ENCODE measurements at regions not wholly inside any gene's neighbourhood (a gene's known extent, or its start where the extent isn't known, plus 50 kb on each side); places are given as distances from the start of the nearest gene placed in this dataset.
"Not testable (repeated sequence)": the region's sequence is repeated elsewhere in the genome, so short reads cannot be mapped to it uniquely, and the experiment has no call there.

GRCh38 chr2:39851651-39852110, 72.6 kb upstream of the THUMPD2 start:
- in situ Hi-C loops (cut with HindIII; ENCODE audit: low pct_unique_long_range_greater_than_20kb, low sequenced_read_pairs): no loop called here
- no peak for TF ChIP-seq JUND (IDR thresholded peaks at IDR 0.05; ENCODE audit: low read depth)
- no peak for DNase-seq (ENCODE audit: low read depth in 1 of 2, low spot score in 1 of 2)

GRCh38 chr2:39851251-39851650, 72.2 kb upstream of the THUMPD2 start:
- in situ Hi-C loops (cut with HindIII; ENCODE audit: low pct_unique_long_range_greater_than_20kb, low sequenced_read_pairs): no loop called here
- TF ChIP-seq JUND (IDR thresholded peaks at IDR 0.05; ENCODE audit: low read depth): no peak
- no peak for DNase-seq (ENCODE audit: low read depth in 1 of 2, low spot score in 1 of 2)

- in situ Hi-C loops (cut with HindIII; ENCODE audit: low pct_unique_long_range_greater_than_20kb, low sequenced_read_pairs): no loop called here
- TF ChIP-seq JUND (IDR thresholded peaks at IDR 0.05; ENCODE audit: low read depth): no peak
- peak in 1 of 2 experiments; percentile 7 for DNase-seq (ENCODE audit: low read depth in 1 of 2, low spot score in 1 of 2)
These were observed 71.0 kb upstream of the THUMPD2 start for GRCh38 chr2:39849982-39850526.

- no peak for TF ChIP-seq JUND (IDR thresholded peaks at IDR 0.05; ENCODE audit: low read depth)
- no peak for DNase-seq (ENCODE audit: low read depth in 1 of 2, low spot score in 1 of 2)
- in situ Hi-C loops (cut with HindIII; ENCODE audit: low pct_unique_long_range_greater_than_20kb, low sequenced_read_pairs): no loop called here
These were observed 70.0 kb upstream of the THUMPD2 start for GRCh38 chr2:39849064-39849463.

- DNase-seq (ENCODE audit: low read depth in 1 of 2, low spot score in 1 of 2): peak in 1 of 2 experiments; percentile 23
- in situ Hi-C loops (cut with HindIII; ENCODE audit: low pct_unique_long_range_greater_than_20kb, low sequenced_read_pairs): no loop called here
- no peak for TF ChIP-seq JUND (IDR thresholded peaks at IDR 0.05; ENCODE audit: low read depth)
These were observed 66.5 kb upstream of the THUMPD2 start for GRCh38 chr2:39845460-39846146.

- no peak for DNase-seq (ENCODE audit: low read depth in 1 of 2, low spot score in 1 of 2)
- in situ Hi-C loops (cut with HindIII; ENCODE audit: low pct_unique_long_range_greater_than_20kb, low sequenced_read_pairs): no loop called here
- TF ChIP-seq JUND (IDR thresholded peaks at IDR 0.05; ENCODE audit: low read depth): no peak
These were observed 60.3 kb upstream of the THUMPD2 start for GRCh38 chr2:39839261-39839848.

- in situ Hi-C loops (cut with HindIII; ENCODE audit: low pct_unique_long_range_greater_than_20kb, low sequenced_read_pairs): no loop called here
These were observed 59.5 kb upstream of the THUMPD2 start for GRCh38 chr2:39838589-39838988.

GRCh38 chr2:39837856-39838453, 58.9 kb upstream of the THUMPD2 start:
- DNase-seq (ENCODE audit: low read depth in 1 of 2, low spot score in 1 of 2): peak; percentile 20 to 52
- TF ChIP-seq JUND (IDR thresholded peaks at IDR 0.05; ENCODE audit: low read depth): no peak
- in situ Hi-C loops (cut with HindIII; ENCODE audit: low pct_unique_long_range_greater_than_20kb, low sequenced_read_pairs): no loop called here

More at GRCh38 chr2:39838589-39838988, 59.5 kb upstream of the THUMPD2 start:
- no peak for DNase-seq (ENCODE audit: low read depth in 1 of 2, low spot score in 1 of 2)
- no peak for TF ChIP-seq JUND (IDR thresholded peaks at IDR 0.05; ENCODE audit: low read depth)

- no peak for DNase-seq (ENCODE audit: low read depth in 1 of 2, low spot score in 1 of 2)
- in situ Hi-C loops (cut with HindIII; ENCODE audit: low pct_unique_long_range_greater_than_20kb, low sequenced_read_pairs): no loop called here
- no peak for TF ChIP-seq JUND (IDR thresholded peaks at IDR 0.05; ENCODE audit: low read depth)
These were observed 57.6 kb upstream of the THUMPD2 start for GRCh38 chr2:39836638-39837037.

- in situ Hi-C loops (cut with HindIII; ENCODE audit: low pct_unique_long_range_greater_than_20kb, low sequenced_read_pairs): no loop called here
- no peak for DNase-seq (ENCODE audit: low read depth in 1 of 2, low spot score in 1 of 2)
- TF ChIP-seq JUND (IDR thresholded peaks at IDR 0.05; ENCODE audit: low read depth): no peak
These were observed 55.4 kb upstream of the THUMPD2 start for GRCh38 chr2:39834426-39834825.

- in situ Hi-C loops (cut with HindIII; ENCODE audit: low pct_unique_long_range_greater_than_20kb, low sequenced_read_pairs); DNase-seq (ENCODE audit: low read depth in 1 of 2, low spot score in 1 of 2): not testable (repeated sequence)
These were observed 51.6 kb upstream of the THUMPD2 start for GRCh38 chr2:39830610-39831009.
